ENCODE measurements at regions not wholly inside any gene's neighbourhood (a gene's known extent, or its start where the extent isn't known, plus 50 kb on each side); places are given as distances from the start of the nearest gene placed in this dataset.

- DNase-seq (ENCODE audit: extremely low read depth in 1 of 2, low read depth in 1 of 2): no peak
Measured at GRCh38 chr5:166163996-166164610, 2127.3 kb upstream of the WWC1 start.

GRCh38 chr5:166165596-166165995 lies 2125.8 kb upstream of the WWC1 start:
- DNase-seq (ENCODE audit: extremely low read depth in 1 of 2, low read depth in 1 of 2): no peak

- DNase-seq (ENCODE audit: extremely low read depth in 1 of 2, low read depth in 1 of 2): no peak
Measured at GRCh38 chr5:166166071-166166470, 2125.4 kb upstream of the WWC1 start.

GRCh38 chr5:166172597-166172996 lies 2118.8 kb upstream of the WWC1 start:
- DNase-seq (ENCODE audit: extremely low read depth in 1 of 2, low read depth in 1 of 2): no peak

- no peak for DNase-seq (ENCODE audit: extremely low read depth in 1 of 2, low read depth in 1 of 2)
Measured at GRCh38 chr5:166178411-166179080, 2112.9 kb upstream of the WWC1 start.

GRCh38 chr5:166185185-166185584 lies 2106.3 kb upstream of the WWC1 start:
- DNase-seq (ENCODE audit: extremely low read depth in 1 of 2, low read depth in 1 of 2): no peak

- no peak for DNase-seq (ENCODE audit: extremely low read depth in 1 of 2, low read depth in 1 of 2)
Measured at GRCh38 chr5:166188501-166189325, 2102.7 kb upstream of the WWC1 start.

- no peak for DNase-seq (ENCODE audit: extremely low read depth in 1 of 2, low read depth in 1 of 2)
Measured at GRCh38 chr5:166192696-166193095, 2098.7 kb upstream of the WWC1 start.

GRCh38 chr5:166195981-166196380 lies 2095.5 kb upstream of the WWC1 start:
- no peak for DNase-seq (ENCODE audit: extremely low read depth in 1 of 2, low read depth in 1 of 2)

- DNase-seq (ENCODE audit: extremely low read depth in 1 of 2, low read depth in 1 of 2): no peak
Measured at GRCh38 chr5:166200532-166200931, 2090.9 kb upstream of the WWC1 start.

GRCh38 chr5:166211640-166212039 lies 2079.8 kb upstream of the WWC1 start:
- DNase-seq (ENCODE audit: extremely low read depth in 1 of 2, low read depth in 1 of 2): no peak

GRCh38 chr5:166236327-166236726 lies 2055.1 kb upstream of the WWC1 start:
- no peak for DNase-seq (ENCODE audit: extremely low read depth in 1 of 2, low read depth in 1 of 2)

- no peak for DNase-seq (ENCODE audit: extremely low read depth in 1 of 2, low read depth in 1 of 2)
Measured at GRCh38 chr5:166240705-166241104, 2050.7 kb upstream of the WWC1 start.

GRCh38 chr5:166245556-166245955 lies 2045.9 kb upstream of the WWC1 start:
- no peak for DNase-seq (ENCODE audit: extremely low read depth in 1 of 2, low read depth in 1 of 2)

GRCh38 chr5:166251786-166252185 lies 2039.7 kb upstream of the WWC1 start:
- no peak for DNase-seq (ENCODE audit: extremely low read depth in 1 of 2, low read depth in 1 of 2)

GRCh38 chr5:166257661-166258060 lies 2033.8 kb upstream of the WWC1 start:
- DNase-seq (ENCODE audit: extremely low read depth in 1 of 2, low read depth in 1 of 2): no peak

GRCh38 chr5:166262395-166262794 lies 2029.0 kb upstream of the WWC1 start:
- no peak for DNase-seq (ENCODE audit: extremely low read depth in 1 of 2, low read depth in 1 of 2)

- DNase-seq (ENCODE audit: extremely low read depth in 1 of 2, low read depth in 1 of 2): no peak
Measured at GRCh38 chr5:166267907-166268306, 2023.5 kb upstream of the WWC1 start.

GRCh38 chr5:166270712-166271111 lies 2020.7 kb upstream of the WWC1 start:
- DNase-seq (ENCODE audit: extremely low read depth in 1 of 2, low read depth in 1 of 2): no peak

- no peak for DNase-seq (ENCODE audit: extremely low read depth in 1 of 2, low read depth in 1 of 2)
Measured at GRCh38 chr5:166276006-166276405, 2015.4 kb upstream of the WWC1 start.

- DNase-seq (ENCODE audit: extremely low read depth in 1 of 2, low read depth in 1 of 2): no peak
Measured at GRCh38 chr5:166279828-166280227, 2011.6 kb upstream of the WWC1 start.

- no peak for DNase-seq (ENCODE audit: extremely low read depth in 1 of 2, low read depth in 1 of 2)
Measured at GRCh38 chr5:166281433-166281832, 2010.0 kb upstream of the WWC1 start.
